ENCODE measurements at regions not wholly inside any gene's neighbourhood (a gene's known extent, or its start where the extent isn't known, plus 50 kb on each side); places are given as distances from the start of the nearest gene placed in this dataset.

- TF ChIP-seq CTCF (conservative IDR thresholded peaks at IDR 0.05; ENCODE audit: low read depth, low read length) (no peak), EZH2 (IDR thresholded peaks at IDR 0.05; ENCODE audit: borderline replicate concordance, low read depth, low read length, poor library complexity, severe bottlenecking) (no peak)
These were observed 562.8 kb upstream of the POU3F4 start for GRCh38 chrX:82945332-82945731.

Measured in A673 (cell line).